Fibroblast of the aortic adventitia (primary cell): ENCODE measurements at regions not wholly inside any gene's neighbourhood (a gene's known extent, or its start where the extent isn't known, plus 50 kb on each side); places are given as distances from the start of the nearest gene placed in this dataset.

Experiments used
- DNase-seq: peaks from one replicate; pipeline ENCODE4 v3.0.0-alpha.2; 2010; ENCODE audit warnings: low read depth
- H3K4me3 ChIP-seq: 2 replicates; pipeline ENCODE4 v1.5.1; 2011; ENCODE audit warnings: low read depth, mild to moderate bottlenecking, control low read depth, low read length, moderate library complexity
- CTCF ChIP-seq: IDR thresholded peaks from 2 replicates; pipeline ENCODE4 v1.5.1; 2011; ENCODE audit warnings: mild to moderate bottlenecking, low read length, control low read depth, inconsistent platforms; ENCODE audit not compliant: insufficient read depth

- H3K4me3 ChIP-seq: no peak overlapping the region
- peak; percentile 80 for DNase-seq
- no peak for TF ChIP-seq CTCF
These were observed 194.1 kb downstream of the ANAPC1 start for GRCh38 chr2:111689941-111690340.

GRCh38 chr2:111691164-111691875 is 192.7 kb downstream of the ANAPC1 start:
- H3K4me3 ChIP-seq: no peak overlapping the region
- peak; percentile 91 for DNase-seq
- no peak for TF ChIP-seq CTCF

GRCh38 chr2:111692311-111692710 is 191.7 kb downstream of the ANAPC1 start:
- peak; percentile 32 for TF ChIP-seq CTCF
- H3K4me3 ChIP-seq: no peak overlapping the region
- DNase-seq: no peak

GRCh38 chr2:111694700-111695101 is 189.3 kb downstream of the ANAPC1 start:
- DNase-seq: peak; percentile 100
- no peak overlapping the region for H3K4me3 ChIP-seq
- no peak for TF ChIP-seq CTCF

- DNase-seq: no peak
- H3K4me3 ChIP-seq: no peak overlapping the region
- TF ChIP-seq CTCF: no peak
These were observed 188.5 kb downstream of the ANAPC1 start for GRCh38 chr2:111695441-111696007.

GRCh38 chr2:111696226-111696625 is 187.8 kb downstream of the ANAPC1 start:
- no peak for DNase-seq
- no peak overlapping the region for H3K4me3 ChIP-seq
- TF ChIP-seq CTCF: no peak

- DNase-seq: no peak
- TF ChIP-seq CTCF: no peak
- no peak overlapping the region for H3K4me3 ChIP-seq
These were observed 186.4 kb downstream of the ANAPC1 start for GRCh38 chr2:111697560-111697959.
